Fibroblast of villous mesenchyme (primary cell): ENCODE measurements at regions not wholly inside any gene's neighbourhood (a gene's known extent, or its start where the extent isn't known, plus 50 kb on each side); places are given as distances from the start of the nearest gene placed in this dataset.

Source experiments
- DNase-seq: peaks from one replicate; pipeline ENCODE4 v3.0.0-alpha.2; 2010; ENCODE audit warnings: low read depth
- H3K4me3 ChIP-seq: 2 replicates; pipeline ENCODE4 v1.5.1; 2011; ENCODE audit warnings: low read depth, mild to moderate bottlenecking, low read length
- TF ChIP-seq, protein P1 (sequence below): IDR thresholded peaks from 2 replicates; pipeline ENCODE4 v1.5.1; 2012; ENCODE audit warnings: low read depth, mild to moderate bottlenecking, low read length; ENCODE audit not compliant: insufficient read depth

- DNase-seq: no peak
- TF ChIP-seq, protein P1, sequence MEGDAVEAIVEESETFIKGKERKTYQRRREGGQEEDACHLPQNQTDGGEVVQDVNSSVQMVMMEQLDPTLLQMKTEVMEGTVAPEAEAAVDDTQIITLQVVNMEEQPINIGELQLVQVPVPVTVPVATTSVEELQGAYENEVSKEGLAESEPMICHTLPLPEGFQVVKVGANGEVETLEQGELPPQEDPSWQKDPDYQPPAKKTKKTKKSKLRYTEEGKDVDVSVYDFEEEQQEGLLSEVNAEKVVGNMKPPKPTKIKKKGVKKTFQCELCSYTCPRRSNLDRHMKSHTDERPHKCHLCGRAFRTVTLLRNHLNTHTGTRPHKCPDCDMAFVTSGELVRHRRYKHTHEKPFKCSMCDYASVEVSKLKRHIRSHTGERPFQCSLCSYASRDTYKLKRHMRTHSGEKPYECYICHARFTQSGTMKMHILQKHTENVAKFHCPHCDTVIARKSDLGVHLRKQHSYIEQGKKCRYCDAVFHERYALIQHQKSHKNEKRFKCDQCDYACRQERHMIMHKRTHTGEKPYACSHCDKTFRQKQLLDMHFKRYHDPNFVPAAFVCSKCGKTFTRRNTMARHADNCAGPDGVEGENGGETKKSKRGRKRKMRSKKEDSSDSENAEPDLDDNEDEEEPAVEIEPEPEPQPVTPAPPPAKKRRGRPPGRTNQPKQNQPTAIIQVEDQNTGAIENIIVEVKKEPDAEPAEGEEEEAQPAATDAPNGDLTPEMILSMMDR: no peak
- H3K4me3 ChIP-seq: no peak overlapping the region
Measured at GRCh38 chr2:184203661-184204060, 394.7 kb upstream of the ZNF804A start.

DNA sequence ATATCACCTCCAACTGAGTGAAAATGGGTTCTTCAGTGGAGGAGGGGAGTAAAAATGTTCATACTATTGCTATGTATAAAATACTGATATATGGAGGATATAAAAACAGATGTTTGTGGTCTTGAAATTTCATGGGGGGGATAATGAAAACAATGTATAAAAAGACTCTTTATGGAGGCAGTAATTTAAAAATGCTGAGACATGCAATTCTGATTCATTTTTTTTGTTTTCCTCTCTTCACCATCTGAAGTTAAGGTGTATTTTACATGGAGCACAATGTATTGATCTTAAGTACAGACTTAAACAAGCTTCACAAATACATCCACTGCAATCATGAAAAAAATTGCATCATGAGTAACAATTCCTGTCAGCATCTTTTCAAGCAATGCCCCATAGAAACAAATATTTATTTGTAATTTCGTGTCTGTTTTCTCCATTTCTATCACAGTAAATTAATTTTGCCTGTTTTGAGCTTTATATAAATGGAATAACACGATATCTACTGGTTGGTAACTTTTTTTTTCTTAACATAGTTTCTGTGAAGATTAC lies 393.2 kb upstream of the ZNF804A start:
- DNase-seq: no peak
- no peak overlapping the region for H3K4me3 ChIP-seq
- TF ChIP-seq, protein P1: no peak

- DNase-seq: no peak
- no peak overlapping the region for H3K4me3 ChIP-seq
- TF ChIP-seq, protein P1: no peak
Measured at GRCh38 chr2:184206045-184206444, 392.3 kb upstream of the ZNF804A start.

DNA sequence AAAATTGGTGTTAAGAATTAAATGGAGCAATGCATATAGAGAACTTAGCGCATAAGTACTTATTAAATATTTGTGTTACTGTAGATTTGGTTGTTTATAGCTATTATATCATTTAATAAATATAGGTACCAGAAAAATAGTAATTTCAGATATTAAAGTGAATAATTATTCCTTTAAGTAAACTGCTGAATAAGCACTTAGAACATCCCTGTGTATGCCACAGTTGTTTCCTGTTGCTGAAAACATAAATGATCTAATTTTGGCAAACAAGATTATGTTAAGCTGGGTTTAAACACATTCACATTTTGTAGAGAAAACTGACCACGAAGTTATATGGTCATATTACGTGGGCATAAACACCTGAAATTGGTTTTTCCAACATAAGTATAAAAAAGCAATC lies 388.0 kb upstream of the ZNF804A start:
- DNase-seq: no peak
- H3K4me3 ChIP-seq: no peak overlapping the region
- TF ChIP-seq, protein P1: no peak

GRCh38 chr2:184215745-184216144 lies 382.6 kb upstream of the ZNF804A start:
- TF ChIP-seq, protein P1: no peak
- no peak overlapping the region for H3K4me3 ChIP-seq
- DNase-seq: no peak

- DNase-seq: no peak
- H3K4me3 ChIP-seq: no peak overlapping the region
- TF ChIP-seq, protein P1: no peak
Measured at GRCh38 chr2:184256611-184257010, 341.7 kb upstream of the ZNF804A start.

GRCh38 chr2:184261331-184261730 lies 337.0 kb upstream of the ZNF804A start:
- no peak for DNase-seq
- TF ChIP-seq, protein P1: no peak
- no peak overlapping the region for H3K4me3 ChIP-seq
